H1 (cell line): ENCODE measurements at regions not wholly inside any gene's neighbourhood (a gene's known extent, or its start where the extent isn't known, plus 50 kb on each side); places are given as distances from the start of the nearest gene placed in this dataset.

ENCODE experiments used
- CTCF ChIA-PET: fragments of 300-600 bp; sonication (Branson Sonifier 250); formaldehyde crosslinking; loops from one replicate; lab custom pipeline; 2021; ENCODE audit not compliant: partially characterized antibody; lab: Charles Lee
- POLR2A ChIA-PET: fragments of 300-600 bp; sonication (Branson Sonifier 250); formaldehyde crosslinking; loops from one replicate; lab custom pipeline; 2021; ENCODE audit warnings: inconsistent platforms; ENCODE audit not compliant: partially characterized antibody; lab: Charles Lee
- DNase-seq, 2 experiments: peaks; one replicate each; pipeline versions ENCODE4 v3.0.0 to v3.0.0-alpha.2; 2010 to 2022; ENCODE audit warnings: low spot score in 2 of 2, low read depth in 1 of 2, mixed read lengths in 1 of 2
- FAIRE-seq: peaks from 2 replicates; lab custom pipeline; 2011; peaks lifted over from hg19 to GRCh38; lab: Jason Lieb, UNC
- H2AFZ ChIP-seq: 2 replicates; pipeline ENCODE4 v1.8.1; 2012; ENCODE audit warnings: low read length, inconsistent platforms
- H2AK5ac ChIP-seq: 2 replicates; pipeline ENCODE4 v1.6.1; 2013; ENCODE audit warnings: low read depth, low read length
- H2BK120ac ChIP-seq: replicated peaks from 2 replicates; pipeline ENCODE3; 2013; ENCODE audit warnings: low read depth, low read length, inconsistent platforms
- H2BK12ac ChIP-seq: 2 replicates; pipeline ENCODE4 v1.6.1; 2013; ENCODE audit warnings: low read depth, low read length
- H2BK15ac ChIP-seq: 2 replicates; pipeline ENCODE4 v1.6.1; 2013; ENCODE audit warnings: low read length
- H2BK20ac ChIP-seq: 2 replicates; pipeline ENCODE4 v1.6.1; 2013; ENCODE audit warnings: low read length
- H2BK5ac ChIP-seq: 2 replicates; pipeline ENCODE4 v1.6.1; 2013; ENCODE audit warnings: low read depth, low read length
- H3K14ac ChIP-seq: 2 replicates; pipeline ENCODE4 v1.6.1; 2013; ENCODE audit warnings: inconsistent platforms; ENCODE audit not compliant: insufficient read length
- H3K18ac ChIP-seq: 2 replicates; pipeline ENCODE4 v1.6.1; 2013; ENCODE audit warnings: low read length; ENCODE audit errors: extremely low read depth
- H3K23ac ChIP-seq: 2 replicates; pipeline ENCODE4 v1.6.1; 2013; ENCODE audit warnings: inconsistent platforms; ENCODE audit not compliant: insufficient read length
- H3K23me2 ChIP-seq: 2 replicates; pipeline ENCODE4 v1.6.1; 2013; ENCODE audit warnings: low read depth, low read length
- H3K27ac ChIP-seq: 2 replicates; pipeline ENCODE4 v1.6.1; 2011; ENCODE audit warnings: low read depth, low read length, inconsistent platforms
- H3K27me3 ChIP-seq, 4 experiments: replicated peaks in 1 of 4; 1 replicate in 1 of 4; 2 replicates in 3 of 4; pipeline versions ENCODE4 v1.6.1 to v1.8.1; 2011 to 2013; ENCODE audit warnings: low read length in 3 of 4, mild to moderate bottlenecking in 3 of 4, inconsistent platforms in 2 of 4, mixed read lengths in 2 of 4, moderate library complexity in 1 of 4; ENCODE audit not compliant: control insufficient read depth in 3 of 4, insufficient read depth in 3 of 4; ENCODE audit errors: extremely low read depth in 1 of 4
- H3K36me3 ChIP-seq, 4 experiments: 2 replicates each; pipeline versions ENCODE4 v1.6.1 to v1.8.1; 2011 to 2013; ENCODE audit warnings: mild to moderate bottlenecking in 4 of 4, low read length in 3 of 4, moderate library complexity in 2 of 4, control low read depth in 1 of 4, inconsistent platforms in 1 of 4; ENCODE audit not compliant: insufficient read depth in 4 of 4, control insufficient read depth in 2 of 4
- H3K4ac ChIP-seq: replicated peaks from 2 replicates; pipeline ENCODE3; 2013; ENCODE audit warnings: low read length, low read depth, mixed read lengths, inconsistent platforms; ENCODE audit not compliant: insufficient read length
- H3K4me1 ChIP-seq, 4 experiments: replicated peaks in 1 of 4; 1 replicate in 1 of 4; 2 replicates in 3 of 4; pipeline versions ENCODE4 v1.6.1 to v1.8.1; 2011 to 2013; ENCODE audit warnings: low read length in 3 of 4, inconsistent platforms in 2 of 4, mixed read lengths in 1 of 4; ENCODE audit not compliant: insufficient read depth in 4 of 4, control insufficient read depth in 3 of 4
- H3K4me2 ChIP-seq, 2 experiments: 2 replicates each; pipeline versions ENCODE4 v1.6.1 to v1.8.1; 2011 to 2013; ENCODE audit warnings: low read depth in 2 of 2, low read length in 2 of 2, control low read depth in 1 of 2, inconsistent platforms in 1 of 2, mild to moderate bottlenecking in 1 of 2; ENCODE audit not compliant: insufficient read depth in 1 of 2
- H3K4me3 ChIP-seq, 4 experiments: fragments of 200-600, 300-600 bp in 1 of 4; sonication (generic), shearing (Covaris generic), sonication (Bioruptor Twin) in 1 of 4; 2 replicates each; pipeline versions ENCODE4 v1.5.1 to v1.8.1; 2011 to 2016; ENCODE audit warnings: low read length in 4 of 4, low read depth in 3 of 4, control low read depth in 2 of 4, inconsistent platforms in 2 of 4, mild to moderate bottlenecking in 2 of 4, mixed read lengths in 1 of 4, moderate library complexity in 1 of 4; ENCODE audit not compliant: insufficient read depth in 2 of 4; ENCODE audit errors: extremely low read depth in 1 of 4
- H3K56ac ChIP-seq: replicated peaks from 2 replicates; pipeline ENCODE3; 2013; ENCODE audit warnings: low read depth, mild to moderate bottlenecking, mixed read lengths, low read length, inconsistent platforms; ENCODE audit not compliant: insufficient read length
- H3K79me1 ChIP-seq: 2 replicates; pipeline ENCODE4 v1.6.1; 2013; ENCODE audit warnings: low read depth, low read length, control low read depth
- H3K79me2 ChIP-seq, 2 experiments: 2 replicates each; pipeline versions ENCODE4 v1.6.1 to v1.8.1; 2012 to 2013; ENCODE audit warnings: low read length in 2 of 2, mild to moderate bottlenecking in 2 of 2, inconsistent platforms in 1 of 2; ENCODE audit not compliant: insufficient read depth in 2 of 2, control insufficient read depth in 1 of 2
- H3K9ac ChIP-seq, 4 experiments: replicated peaks in 1 of 4; 1 replicate in 1 of 4; 2 replicates in 3 of 4; pipeline versions ENCODE4 v1.6.1 to v1.8.1; 2011 to 2013; ENCODE audit warnings: low read depth in 3 of 4, low read length in 3 of 4, control low read depth in 2 of 4, mild to moderate bottlenecking in 2 of 4, moderate library complexity in 2 of 4, inconsistent platforms in 1 of 4; ENCODE audit errors: extremely low read depth in 1 of 4
- H3K9me3 ChIP-seq, 2 experiments: 2 replicates each; pipeline versions ENCODE4 v1.6.1 to v1.8.1; 2012 to 2013; ENCODE audit warnings: mild to moderate bottlenecking in 2 of 2, moderate library complexity in 2 of 2, control low read depth in 1 of 2, inconsistent platforms in 1 of 2, low read depth in 1 of 2, low read length in 1 of 2, mixed read lengths in 1 of 2; ENCODE audit not compliant: insufficient read depth in 2 of 2
- H4K20me1 ChIP-seq, 2 experiments: replicated peaks in 1 of 2; 2 replicates each; pipeline versions ENCODE3 to v1.8.1; 2011 to 2013; ENCODE audit warnings: inconsistent platforms in 2 of 2, low read length in 2 of 2, mild to moderate bottlenecking in 1 of 2; ENCODE audit not compliant: insufficient read depth in 2 of 2, control insufficient read depth in 1 of 2
- H4K5ac ChIP-seq: 2 replicates; pipeline ENCODE4 v1.6.1; 2013; ENCODE audit warnings: low read length, low read depth, mixed read lengths, inconsistent platforms; ENCODE audit not compliant: insufficient read length
- H4K8ac ChIP-seq: 2 replicates; pipeline ENCODE4 v1.8.0; 2013; ENCODE audit warnings: mild to moderate bottlenecking, moderate library complexity, low read length, inconsistent platforms; ENCODE audit not compliant: insufficient read depth; ENCODE audit errors: extremely low read depth
- H4K91ac ChIP-seq: replicated peaks from 2 replicates; pipeline ENCODE3; 2013; ENCODE audit warnings: low read length, mixed read lengths, inconsistent platforms; ENCODE audit not compliant: insufficient read length
- BCL11A ChIP-seq, 2 experiments: IDR thresholded peaks; one replicate each; pipeline ENCODE4 v1.6.1; 2011; ENCODE audit warnings: low read depth in 2 of 2, low read length in 2 of 2, mild to moderate bottlenecking in 2 of 2
- CBX8 ChIP-seq: fragments of 300-800, 300-1000 bp; sonication (generic); IDR thresholded peaks from 2 replicates; pipeline ENCODE4 v1.7.1; 2016; ENCODE audit warnings: low read depth, low read length, borderline replicate concordance
- CHD1 ChIP-seq: IDR thresholded peaks from 2 replicates; pipeline ENCODE4 v1.6.1; 2012; ENCODE audit warnings: low read depth, low read length, improper control_type of control experiment
- EZH2 ChIP-seq: fragments of 200-600 bp; sonication (generic); IDR thresholded peaks from 2 replicates; pipeline ENCODE4 v1.7.1; 2012; ENCODE audit warnings: low read depth, mild to moderate bottlenecking, moderate library complexity, low read length, inconsistent platforms; ENCODE audit not compliant: severe bottlenecking
- GTF2F1 ChIP-seq: IDR thresholded peaks from 2 replicates; pipeline ENCODE4 v1.6.1; 2012; ENCODE audit warnings: low read depth, low read length, improper control_type of control experiment, borderline replicate concordance
- JUN ChIP-seq: IDR thresholded peaks from 2 replicates; pipeline ENCODE4 v1.6.1; 2011; ENCODE audit warnings: low read depth, mild to moderate bottlenecking, improper control_type of control experiment, low read length
- JUND ChIP-seq: IDR thresholded peaks from 2 replicates; pipeline ENCODE4 v1.6.1; 2011; ENCODE audit warnings: mild to moderate bottlenecking, improper control_type of control experiment, low read length
- NANOG ChIP-seq: IDR thresholded peaks from 2 replicates; pipeline ENCODE4 v1.6.1; 2011; ENCODE audit warnings: low read length, low read depth, mild to moderate bottlenecking, inconsistent platforms; ENCODE audit not compliant: insufficient read depth, poor library complexity, severe bottlenecking
- POU5F1 ChIP-seq: IDR thresholded peaks from 2 replicates; pipeline ENCODE4 v1.6.1; 2011; ENCODE audit warnings: low read depth, mild to moderate bottlenecking, low read length, moderate library complexity
- SUZ12 ChIP-seq: fragments of 200-600 bp; sonication (generic); IDR thresholded peaks from 2 replicates; pipeline ENCODE4 v1.6.1; 2012; ENCODE audit warnings: mild to moderate bottlenecking, inconsistent platforms, low read length, moderate library complexity, mixed read lengths
- TAF7 ChIP-seq: optimal IDR thresholded peaks from 2 replicates; pipeline ENCODE3; 2011; ENCODE audit warnings: low read depth, mild to moderate bottlenecking, inconsistent platforms, low read length, moderate library complexity, borderline replicate concordance
- TCF12 ChIP-seq: IDR thresholded peaks from 2 replicates; pipeline ENCODE4 v1.6.1; 2011; ENCODE audit warnings: low read depth, mild to moderate bottlenecking, low read length
- WGBS, 2 experiments: shearing (Covaris generic) in 1 of 2; methylation state at CpG; one replicate each; pipeline versions ENCODE4 v1.1.6 to v1.1.7; 2013 to 2015; ENCODE audit warnings: low lambda C conversion rate in 2 of 2, mixed read lengths in 2 of 2, inconsistent platforms in 1 of 2, low coverage in 1 of 2, missing lambda C conversion rate in 1 of 2; ENCODE audit not compliant: insufficient replicate concordance in 2 of 2, insufficient coverage in 1 of 2, insufficient read length in 1 of 2; ENCODE audit errors: extremely low coverage in 1 of 2, missing lambda C conversion rate in 1 of 2; 5-methylcytosine and 5-hydroxymethylcytosine counted together
- TF ChIP-seq, protein P1 (sequence below): IDR thresholded peaks from 2 replicates; pipeline ENCODE4 v1.6.1; 2011; ENCODE audit warnings: low read length, improper control_type of control experiment

DNA sequence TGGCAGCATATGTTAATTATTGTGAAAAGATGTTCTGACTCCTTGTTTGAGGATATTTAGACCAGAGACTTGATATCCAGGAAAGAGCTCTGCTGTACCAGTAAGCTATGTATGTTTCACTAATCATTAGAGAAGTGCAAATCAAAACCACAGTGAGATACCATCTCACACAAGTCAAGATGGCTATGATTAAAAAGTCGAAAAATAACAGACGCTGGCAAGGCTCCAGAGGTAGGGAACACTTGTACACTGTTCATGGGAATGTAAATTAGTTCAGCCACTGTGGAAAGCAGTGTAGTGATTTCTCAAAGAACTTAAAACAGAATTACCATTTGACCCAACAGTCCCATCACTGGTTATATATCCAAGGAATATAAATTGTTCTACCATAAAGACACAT, 171.6 kb downstream of the DPY19L2 start:
- POLR2A ChIA-PET: no interaction called here

More for the DNA sequence above, 171.6 kb downstream of the DPY19L2 start:
- Histone ChIP-seq H3K4me3 (no peak overlapping the region), H2AK5ac (no peak overlapping the region), H3K23me2 (no peaks in the 10 kb centered on the region), H4K20me1 (no peaks in the 10 kb centered on the region)
- TF ChIP-seq GTF2F1 (no peak), CHD1 (no peak), CBX8 (no peak), BCL11A (IDR thresholded peaks at IDR 0.05; ENCODE audit: low read depth in 2 of 2, low read length in 2 of 2) (no peak), SUZ12 (no peak), POU5F1 (no peak), EZH2 (no peak), TCF12 (no peak), NANOG (no peak), JUN (no peak), JUND (no peak), TAF7 (no peak)
- TF ChIP-seq, protein P1, sequence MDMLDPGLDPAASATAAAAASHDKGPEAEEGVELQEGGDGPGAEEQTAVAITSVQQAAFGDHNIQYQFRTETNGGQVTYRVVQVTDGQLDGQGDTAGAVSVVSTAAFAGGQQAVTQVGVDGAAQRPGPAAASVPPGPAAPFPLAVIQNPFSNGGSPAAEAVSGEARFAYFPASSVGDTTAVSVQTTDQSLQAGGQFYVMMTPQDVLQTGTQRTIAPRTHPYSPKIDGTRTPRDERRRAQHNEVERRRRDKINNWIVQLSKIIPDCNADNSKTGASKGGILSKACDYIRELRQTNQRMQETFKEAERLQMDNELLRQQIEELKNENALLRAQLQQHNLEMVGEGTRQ: no peak
- TF ChIP-seq, all 59 proteins: peak for 0
- Histone ChIP-seq H2BK5ac (no peak overlapping the region), H3K36me3 (no peaks in the 10 kb centered on the region), H3K4me1 (no peaks in the 10 kb centered on the region), H3K79me2 (no peaks in the 10 kb centered on the region), H3K18ac (no peak overlapping the region), H3K27ac (no peak overlapping the region), H3K14ac (no peak overlapping the region), H4K5ac (no peak overlapping the region), H2AFZ (no peak overlapping the region), H3K23ac (no peak overlapping the region), H3K9me3 (no peaks in the 10 kb centered on the region; a peak in 1 of 4 replicates), H3K56ac (no peak overlapping the region), H3K4ac (no peak overlapping the region), H3K4me2 (no peak overlapping the region), H3K27me3 (no peaks in the 10 kb centered on the region), H3K9ac (no peak overlapping the region), H2BK12ac (no peak overlapping the region), H2BK15ac (no peak overlapping the region), H2BK20ac (no peak overlapping the region), H3K79me1 (no peaks in the 10 kb centered on the region), H2BK120ac (no peak overlapping the region), H4K91ac (no peak overlapping the region), H4K8ac (no peak overlapping the region)
- DNase-seq: no peak
- FAIRE-seq: no peak
- WGBS, 2 experiments: 61% methylated on average over 2 of the region's 2 CpGs; no CpG with 5 or more reads in 1 of the 2 experiments
- CTCF ChIA-PET: no interaction called here
